Upper lobe of left lung (tissue), 6 donors: ENCODE measurements at regions not wholly inside any gene's neighbourhood (a gene's known extent, or its start where the extent isn't known, plus 50 kb on each side); places are given as distances from the start of the nearest gene placed in this dataset.

Source experiments
- ATAC-seq, 2 donors: fragments of 200-7000 bp; cut with Tn5 transposase; one replicate each; pipeline ENCODE4 v1.9.1; 2022; ENCODE audit warnings: mild to moderate bottlenecking in 2 of 2, moderate library complexity in 2 of 2; ENCODE audit not compliant: low FRiP score in 2 of 2
- DNase-seq, 2 donors: peaks; one replicate each; pipeline ENCODE4 v3.0.0-alpha.2; 2019 to 2020
- H3K27ac ChIP-seq, 4 donors: fragments of 200-600 bp; sonication (generic); one replicate each; pipeline ENCODE4 v1.5.1; 2016 to 2019
- H3K27me3 ChIP-seq, 4 donors: fragments of 200-600 bp; sonication (generic); one replicate each; pipeline ENCODE4 v1.5.1; 2017 to 2019
- H3K36me3 ChIP-seq, 4 donors: fragments of 200-600 bp; sonication (generic); one replicate each; pipeline ENCODE4 v1.5.1; 2016 to 2019
- H3K4me1 ChIP-seq, 4 donors: fragments of 200-600 bp; sonication (generic); one replicate each; pipeline ENCODE4 v1.5.1; 2018 to 2019
- H3K4me3 ChIP-seq, 4 donors: fragments of 200-600 bp; sonication (generic); one replicate each; pipeline ENCODE4 v1.5.1; 2017 to 2019; ENCODE audit warnings: mild to moderate bottlenecking in 2 of 4, moderate library complexity in 1 of 4
- H3K9me3 ChIP-seq, 4 donors: fragments of 200-600 bp; sonication (generic); one replicate each; pipeline ENCODE4 v1.5.1; 2018 to 2019
- EP300 ChIP-seq, 4 donors: sonication (generic); formaldehyde crosslinking; IDR thresholded peaks; one replicate each; pipeline ENCODE4 v1.5.1; 2017; ENCODE audit warnings: antibody characterized with exemption in 4 of 4, control low read depth in 2 of 4
- POLR2A ChIP-seq, 4 donors: fragments of 450-650 bp; IDR thresholded peaks; one replicate each; pipeline ENCODE4 v1.5.1; 2016 to 2017; ENCODE audit warnings: antibody characterized with exemption in 4 of 4, mild to moderate bottlenecking in 2 of 4
- POLR2AphosphoS5 ChIP-seq, 2 donors: sonication (generic); formaldehyde crosslinking; IDR thresholded peaks; one replicate each; pipeline ENCODE4 v1.5.1; 2017; ENCODE audit warnings: antibody characterized with exemption in 2 of 2
- WGBS, 2 donors: methylation state at CpG; one replicate each; pipeline ENCODE4 v1.1.5; 2017 to 2018; 5-methylcytosine and 5-hydroxymethylcytosine counted together
- TF ChIP-seq, protein P1 (sequence below), 6 experiments: fragments of 450-650 bp in 4 of 6; fragments of 200-600 bp in 2 of 6; sonication (generic) in 2 of 6; IDR thresholded peaks; one replicate each; pipeline ENCODE4 v1.5.1; 2016 to 2019; ENCODE audit warnings: antibody characterized with exemption in 6 of 6
- donor health status: DM: no; HTN: no; CAD: no; lungs with moderate emphysema.
- donor health status: DM: no; HTN: yes; CAD: no; lungs with severe emphysema.

DNA sequence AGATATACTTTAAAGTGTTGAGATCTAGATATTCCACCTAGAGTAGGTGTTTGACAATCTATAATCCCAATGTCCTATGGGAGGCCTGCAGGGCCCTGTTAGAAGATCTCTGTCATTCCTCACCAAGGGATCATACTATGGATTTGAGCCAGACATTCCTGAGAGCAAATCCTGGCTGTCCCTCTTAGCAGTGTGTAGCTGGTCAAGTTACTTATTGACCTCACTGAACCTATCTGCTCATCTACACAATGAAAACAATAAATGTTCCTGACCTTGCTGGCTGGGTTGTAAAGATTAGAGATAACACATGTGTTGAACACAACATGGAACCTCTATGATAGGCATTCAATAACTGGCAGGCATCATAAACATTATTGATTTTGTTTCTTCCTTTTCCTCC lies 265.6 kb upstream of the ATP11B start:
- H3K4me3 ChIP-seq = no peak overlapping the region
- TF ChIP-seq POLR2AphosphoS5 (IDR thresholded peaks at IDR 0.05) = no peak
- no peak for TF ChIP-seq EP300 (IDR thresholded peaks at IDR 0.05)
- no peak for TF ChIP-seq POLR2A (IDR thresholded peaks at IDR 0.05)
- TF ChIP-seq, protein P1, sequence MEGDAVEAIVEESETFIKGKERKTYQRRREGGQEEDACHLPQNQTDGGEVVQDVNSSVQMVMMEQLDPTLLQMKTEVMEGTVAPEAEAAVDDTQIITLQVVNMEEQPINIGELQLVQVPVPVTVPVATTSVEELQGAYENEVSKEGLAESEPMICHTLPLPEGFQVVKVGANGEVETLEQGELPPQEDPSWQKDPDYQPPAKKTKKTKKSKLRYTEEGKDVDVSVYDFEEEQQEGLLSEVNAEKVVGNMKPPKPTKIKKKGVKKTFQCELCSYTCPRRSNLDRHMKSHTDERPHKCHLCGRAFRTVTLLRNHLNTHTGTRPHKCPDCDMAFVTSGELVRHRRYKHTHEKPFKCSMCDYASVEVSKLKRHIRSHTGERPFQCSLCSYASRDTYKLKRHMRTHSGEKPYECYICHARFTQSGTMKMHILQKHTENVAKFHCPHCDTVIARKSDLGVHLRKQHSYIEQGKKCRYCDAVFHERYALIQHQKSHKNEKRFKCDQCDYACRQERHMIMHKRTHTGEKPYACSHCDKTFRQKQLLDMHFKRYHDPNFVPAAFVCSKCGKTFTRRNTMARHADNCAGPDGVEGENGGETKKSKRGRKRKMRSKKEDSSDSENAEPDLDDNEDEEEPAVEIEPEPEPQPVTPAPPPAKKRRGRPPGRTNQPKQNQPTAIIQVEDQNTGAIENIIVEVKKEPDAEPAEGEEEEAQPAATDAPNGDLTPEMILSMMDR (IDR thresholded peaks at IDR 0.05) = no peak
- ATAC-seq = no peak
- H3K36me3 ChIP-seq = no peaks in the 10 kb centered on the region
- no peak for DNase-seq
- H3K27me3 ChIP-seq = no peaks in the 10 kb centered on the region
- H3K9me3 ChIP-seq = no peaks in the 10 kb centered on the region
- no peaks in the 10 kb centered on the region for H3K4me1 ChIP-seq
- no peak overlapping the region for H3K27ac ChIP-seq

DNA sequence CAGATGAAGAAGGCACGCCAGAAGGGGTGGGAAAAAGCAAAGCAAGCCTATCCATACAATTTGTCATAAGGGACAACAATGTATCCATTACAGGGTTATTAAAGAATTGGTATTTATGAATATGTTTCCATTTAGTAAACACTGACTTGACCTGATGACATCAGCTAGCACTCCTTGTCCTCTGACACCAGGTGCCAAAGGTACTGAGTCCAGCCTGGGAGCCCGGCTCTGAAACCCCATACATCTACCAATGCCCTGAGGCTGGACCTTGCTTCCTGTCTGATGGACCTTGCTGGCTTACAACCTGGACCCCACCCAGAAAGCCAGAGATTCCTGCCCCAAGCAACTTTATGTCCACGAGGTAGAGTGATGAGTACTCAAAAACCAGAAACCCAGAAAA lies 263.0 kb upstream of the ATP11B start:
- Histone ChIP-seq H3K9me3 (no peaks in the 10 kb centered on the region), H3K36me3 (no peaks in the 10 kb centered on the region), H3K4me3 (no peak overlapping the region), H3K4me1 (no peaks in the 10 kb centered on the region), H3K27me3 (no peaks in the 10 kb centered on the region), H3K27ac (no peak overlapping the region)
- TF ChIP-seq POLR2A (IDR thresholded peaks at IDR 0.05) (no peak), POLR2AphosphoS5 (IDR thresholded peaks at IDR 0.05) (no peak)
- WGBS, 2 donors = 69 to 92% methylated on average over 3 of the region's 3 CpGs
- no peak for ATAC-seq
- no peak for DNase-seq

DNA sequence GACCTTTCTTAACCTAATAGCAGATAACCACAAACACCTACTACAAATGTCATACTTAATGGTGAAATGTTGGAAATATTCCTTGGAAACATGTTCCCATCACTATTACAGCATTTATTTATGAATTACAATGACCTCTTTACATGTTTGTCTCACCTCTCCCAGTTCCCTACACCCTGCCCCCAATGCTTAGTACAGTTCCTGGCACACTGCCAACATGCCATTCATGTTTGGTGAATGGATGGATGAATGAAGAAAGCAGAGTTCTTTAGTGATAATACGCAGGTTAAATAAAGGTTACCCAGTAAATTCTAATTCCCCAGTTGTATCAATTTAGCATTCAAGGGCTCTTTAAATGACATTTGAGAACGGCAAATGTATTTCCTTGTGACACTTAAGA lies 259.9 kb upstream of the ATP11B start:
- no peaks in the 10 kb centered on the region for H3K9me3 ChIP-seq
- H3K27ac ChIP-seq = no peak overlapping the region
- H3K36me3 ChIP-seq = no peaks in the 10 kb centered on the region
- ATAC-seq (no peak), DNase-seq (no peak)
- no peaks in the 10 kb centered on the region for H3K4me1 ChIP-seq
- WGBS, 2 donors = 45 to 57% methylated on average over 2 of the region's 2 CpGs
- H3K27me3 ChIP-seq = no peaks in the 10 kb centered on the region
- TF ChIP-seq POLR2AphosphoS5 (IDR thresholded peaks at IDR 0.05) = no peak
- no peak for TF ChIP-seq EP300 (IDR thresholded peaks at IDR 0.05)
- no peak overlapping the region for H3K4me3 ChIP-seq

DNA sequence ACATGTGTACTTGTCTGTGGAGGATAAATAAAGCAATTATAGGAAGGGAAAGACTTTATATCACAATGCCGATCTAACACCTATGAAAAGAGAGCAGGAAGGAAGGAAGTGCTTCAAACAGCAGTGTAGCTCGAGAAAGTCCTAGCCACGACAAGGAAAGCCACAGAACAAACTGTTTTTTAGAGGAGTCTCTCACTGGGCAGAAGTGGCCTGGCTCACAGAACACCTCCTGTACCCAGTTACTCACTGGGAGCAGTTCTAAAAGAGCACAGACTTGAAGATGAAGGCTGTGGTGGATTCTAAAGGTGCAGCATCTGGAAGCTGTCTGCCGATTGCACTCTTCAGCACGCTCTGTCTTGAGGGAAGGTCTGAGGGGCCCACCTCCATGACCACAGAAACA lies 248.8 kb upstream of the ATP11B start:
- Histone ChIP-seq H3K4me3 (no peak overlapping the region), H3K36me3 (no peaks in the 10 kb centered on the region), H3K27ac (no peak overlapping the region), H3K9me3 (no peaks in the 10 kb centered on the region), H3K27me3 (no peaks in the 10 kb centered on the region), H3K4me1 (no peaks in the 10 kb centered on the region)
- 37 to 63% methylated on average over 3 to 5 of the region's 5 CpGs for WGBS, 2 donors
- ATAC-seq (no peak), DNase-seq (no peak)
- TF ChIP-seq EP300 (IDR thresholded peaks at IDR 0.05) = no peak
- no peak for TF ChIP-seq POLR2AphosphoS5 (IDR thresholded peaks at IDR 0.05)
- TF ChIP-seq, protein P1 (IDR thresholded peaks at IDR 0.05) = no peak

DNA sequence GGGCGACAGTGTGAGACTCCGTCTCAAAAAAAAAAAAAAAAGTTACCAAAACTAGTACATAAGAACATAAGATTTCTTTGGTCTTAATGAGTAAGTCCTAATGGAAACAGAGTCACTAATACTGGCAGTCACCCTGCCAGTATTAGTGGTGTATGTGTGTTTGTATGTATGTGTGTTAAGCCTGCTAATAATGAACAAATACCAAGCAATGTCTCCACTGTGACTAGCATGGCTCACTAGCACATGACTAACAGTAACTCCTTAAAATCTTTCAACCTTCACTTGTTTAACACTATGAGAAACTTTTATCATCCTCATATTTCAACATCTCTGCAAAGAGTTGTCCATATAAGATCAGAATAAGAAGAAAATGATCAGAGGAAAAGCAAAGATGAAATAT lies 231.0 kb upstream of the ATP11B start:
- ATAC-seq (no peak), DNase-seq (no peak)
- no peaks in the 10 kb centered on the region for H3K4me1 ChIP-seq
- peaks cover 0 to 3% (median 0%) of the 10 kb centered on the region in 4 donors for H3K9me3 ChIP-seq
- H3K27ac ChIP-seq = no peak overlapping the region
- TF ChIP-seq, protein P1 (IDR thresholded peaks at IDR 0.05) = no peak
- TF ChIP-seq POLR2AphosphoS5 (IDR thresholded peaks at IDR 0.05) (no peak), EP300 (IDR thresholded peaks at IDR 0.05) (no peak), POLR2A (IDR thresholded peaks at IDR 0.05) (no peak)
- no peaks in the 10 kb centered on the region for H3K27me3 ChIP-seq
- WGBS, 2 donors = 69 to 93% methylated on average over 2 of the region's 2 CpGs
- H3K36me3 ChIP-seq = no peaks in the 10 kb centered on the region
- H3K4me3 ChIP-seq = no peak overlapping the region

DNA sequence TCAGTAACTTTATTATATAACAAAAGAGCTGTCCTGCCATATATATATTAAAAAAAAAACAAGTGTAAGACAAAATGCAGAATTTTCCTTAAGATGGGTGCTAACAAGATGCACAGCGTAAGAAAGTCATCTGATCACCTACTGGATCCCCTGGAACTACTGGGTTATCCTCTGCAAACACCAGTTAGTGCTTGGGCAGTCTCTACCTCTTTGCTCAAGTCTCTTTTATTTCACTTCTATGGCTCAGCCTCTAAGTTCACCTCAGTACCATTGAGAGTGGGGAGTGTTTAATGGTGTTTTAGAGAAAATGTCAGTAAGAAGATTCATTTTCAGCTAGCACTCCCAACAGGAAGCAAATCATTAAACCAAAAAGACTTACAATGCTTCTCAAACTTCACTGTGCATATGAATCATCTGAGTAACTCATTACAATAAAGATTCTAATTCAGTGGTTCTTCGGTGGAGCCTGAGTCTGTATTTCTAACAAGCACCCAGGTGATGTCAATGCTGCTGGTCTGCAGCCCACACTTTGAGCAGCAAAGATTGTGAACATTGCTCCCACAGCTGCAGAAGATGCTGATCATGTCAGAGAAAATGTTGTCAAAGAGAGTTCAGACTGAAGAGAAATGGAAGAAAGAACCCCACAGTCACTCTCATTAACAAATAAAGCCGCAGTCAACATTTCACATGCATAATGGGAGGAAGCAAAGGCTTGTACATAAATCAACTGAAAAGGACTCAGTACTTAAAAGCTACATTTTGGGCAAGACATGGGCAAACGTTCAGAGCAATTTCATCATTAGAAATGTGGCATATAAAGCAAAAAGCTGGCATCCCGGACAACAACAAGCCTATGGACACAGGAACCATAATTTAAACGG lies 227.1 kb upstream of the ATP11B start:
- no peaks in the 10 kb centered on the region for H3K9me3 ChIP-seq
- no peak overlapping the region for H3K4me3 ChIP-seq
- DNase-seq = no peak
- H3K36me3 ChIP-seq = no peaks in the 10 kb centered on the region
- no peak for ATAC-seq
- no peaks in the 10 kb centered on the region for H3K27me3 ChIP-seq
- TF ChIP-seq POLR2A (IDR thresholded peaks at IDR 0.05) (no peak), EP300 (IDR thresholded peaks at IDR 0.05) (no peak), POLR2AphosphoS5 (IDR thresholded peaks at IDR 0.05) (no peak)
- TF ChIP-seq, protein P1 (IDR thresholded peaks at IDR 0.05) = no peak
- WGBS, 2 donors = 76 to 82% methylated on average over 6 of the region's 6 CpGs
- H3K27ac ChIP-seq = no peak overlapping the region
- H3K4me1 ChIP-seq = no peaks in the 10 kb centered on the region
